CD4-positive, alpha-beta T cell treated with Interleukin-15 for 4 hours (primary cell): ENCODE measurements at regions not wholly inside any gene's neighbourhood (a gene's known extent, or its start where the extent isn't known, plus 50 kb on each side); places are given as distances from the start of the nearest gene placed in this dataset.
A peak's percentile ranks its signal among the peaks of the same experiment; 100 is the strongest.

Source experiments
- DNase-seq: peaks from one replicate; pipeline ENCODE4 v3.0.0-alpha.2; 2020; ENCODE audit warnings: low spot score

DNA sequence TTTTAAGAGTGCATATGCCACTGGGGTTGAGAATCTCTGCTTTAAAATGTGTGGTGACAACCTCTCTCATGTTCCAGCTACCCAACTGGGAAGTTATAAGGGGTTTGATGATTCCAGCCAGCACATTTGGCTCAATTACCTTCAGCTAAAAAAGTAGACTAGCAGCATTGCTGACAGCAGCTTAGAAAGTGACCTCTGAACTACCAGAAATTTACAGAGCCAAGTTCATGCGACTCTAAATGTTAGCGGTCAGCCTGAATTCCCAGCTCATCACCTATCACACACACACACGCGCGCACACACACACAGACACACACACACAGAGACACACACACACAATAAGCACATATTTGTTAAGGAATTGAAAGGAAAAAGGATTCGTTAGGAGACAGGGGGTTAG is 377.5 kb downstream of the TMEM167A start:
- no peak for DNase-seq

DNA sequence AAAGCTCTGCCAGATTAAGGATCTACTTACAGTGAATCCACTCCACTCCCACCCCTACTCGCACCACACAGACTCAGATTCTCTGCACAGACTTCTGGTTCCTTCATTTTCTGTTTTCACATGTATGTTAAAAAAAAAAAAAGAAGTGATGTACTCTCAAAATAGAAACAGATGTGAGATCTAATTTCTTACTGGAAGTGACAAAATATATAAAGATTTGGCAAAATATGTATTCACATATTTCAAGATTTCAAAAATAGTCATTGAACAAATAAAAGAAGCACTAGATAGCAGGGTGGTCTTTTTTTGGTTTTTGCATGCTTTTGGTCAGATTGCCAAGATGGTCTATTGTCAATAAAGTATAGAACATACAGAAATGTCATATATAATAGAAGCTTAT is 379.2 kb downstream of the TMEM167A start:
- no peak for DNase-seq

DNA sequence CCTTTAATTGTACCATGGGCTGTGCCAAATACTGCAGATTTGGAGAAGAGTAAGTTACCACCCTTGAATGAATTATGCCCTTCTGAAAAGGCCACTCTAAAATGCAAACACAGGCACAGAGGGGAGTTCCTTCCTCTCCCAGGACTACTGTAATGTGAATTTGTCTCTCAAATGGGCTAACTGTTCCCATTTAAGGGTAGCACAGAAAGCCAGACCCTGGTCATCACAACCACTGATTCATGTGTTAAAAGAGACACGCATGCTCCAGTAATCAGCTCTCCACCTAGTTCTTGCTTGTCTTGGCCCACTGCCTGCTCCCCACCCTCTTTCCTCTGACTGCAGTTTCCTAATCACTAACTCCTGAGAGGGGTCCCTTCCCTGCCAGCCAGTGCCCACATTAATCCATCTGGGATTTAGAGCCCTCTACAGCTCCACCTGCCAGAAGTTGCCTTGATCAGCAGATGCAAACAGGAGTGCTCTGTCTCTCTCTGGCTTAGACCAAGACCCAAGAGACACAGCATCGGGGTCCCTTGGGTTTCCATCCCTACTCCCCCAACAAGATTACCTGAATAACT is 382.4 kb downstream of the TMEM167A start:
- no peak for DNase-seq

DNA sequence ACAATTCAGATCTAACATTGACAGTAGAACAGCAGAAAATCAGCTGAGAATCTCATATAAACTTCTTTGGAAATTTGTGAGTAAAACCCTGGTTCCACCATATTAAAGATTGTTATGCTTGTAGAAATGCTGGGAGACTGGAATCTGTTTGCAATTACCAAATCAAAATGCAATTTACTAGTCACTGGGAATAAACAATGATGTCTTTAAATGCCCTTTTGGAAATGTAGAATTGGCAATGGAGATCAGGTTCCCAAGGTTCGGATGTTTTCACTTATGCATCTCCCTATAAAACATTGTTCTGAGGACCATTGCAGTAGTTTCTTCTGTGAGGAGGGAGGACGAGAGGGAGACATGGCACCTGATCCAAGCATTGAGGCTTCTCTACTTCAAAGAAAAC is 384.4 kb downstream of the TMEM167A start:
- DNase-seq: no peak

DNA sequence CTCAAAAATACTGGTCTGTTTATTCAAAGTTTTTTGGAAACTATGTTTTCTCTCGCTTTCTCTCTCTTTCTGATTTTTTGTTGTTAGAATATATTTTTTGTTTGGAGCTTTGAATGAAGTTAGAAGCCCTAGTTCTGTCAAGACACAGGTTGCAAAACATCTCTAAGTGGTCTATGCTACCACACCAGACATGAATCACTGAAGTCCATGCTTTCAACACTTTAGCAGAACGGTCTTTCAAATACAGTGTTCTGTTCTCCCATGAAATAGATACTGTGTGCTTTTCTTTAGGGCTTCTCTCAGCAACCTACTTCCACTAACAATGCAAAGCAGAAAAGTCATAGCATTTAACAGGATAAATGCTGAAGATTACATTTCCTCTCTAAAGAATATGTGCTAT is 392.5 kb downstream of the TMEM167A start:
- DNase-seq: no peak

DNA sequence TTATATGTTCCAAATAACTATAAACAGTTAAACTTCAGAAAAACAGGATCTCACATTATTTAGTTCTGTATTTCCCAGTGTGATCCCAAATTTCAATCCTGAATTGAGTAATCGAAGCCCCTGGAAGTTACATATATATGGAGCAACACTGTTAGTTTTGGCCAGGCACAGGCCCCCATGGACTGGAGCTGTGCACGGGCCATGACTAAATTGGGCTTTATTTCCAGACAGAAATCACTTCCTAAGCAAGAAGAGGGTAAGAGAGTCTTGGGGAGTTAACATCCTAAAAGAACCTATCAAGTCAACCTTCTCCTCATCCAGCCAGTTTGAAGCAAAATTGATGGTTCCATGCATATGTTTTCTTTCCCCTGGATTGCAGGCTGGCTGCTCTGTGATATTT is 393.0 kb downstream of the TMEM167A start:
- no peak for DNase-seq

DNA sequence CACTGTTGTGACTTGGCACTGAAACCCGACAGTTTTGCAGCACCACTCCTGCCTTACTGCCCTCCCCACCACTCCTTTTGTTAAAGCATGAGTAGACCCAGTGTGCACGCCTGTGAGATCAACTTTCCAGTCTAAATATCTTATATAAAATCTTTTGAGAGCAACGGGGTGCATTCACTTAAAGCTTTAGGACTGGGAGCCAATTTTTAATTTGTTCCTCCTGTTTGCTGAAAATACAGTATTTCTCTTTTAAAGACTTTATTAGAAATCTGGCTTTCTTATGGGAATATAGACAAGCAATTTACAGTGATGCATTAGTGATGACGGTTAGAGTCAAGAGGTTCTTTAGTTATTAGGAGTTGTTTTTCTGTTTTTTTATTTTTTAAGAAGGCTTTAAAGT is 397.5 kb downstream of the TMEM167A start:
- no peak for DNase-seq

DNA sequence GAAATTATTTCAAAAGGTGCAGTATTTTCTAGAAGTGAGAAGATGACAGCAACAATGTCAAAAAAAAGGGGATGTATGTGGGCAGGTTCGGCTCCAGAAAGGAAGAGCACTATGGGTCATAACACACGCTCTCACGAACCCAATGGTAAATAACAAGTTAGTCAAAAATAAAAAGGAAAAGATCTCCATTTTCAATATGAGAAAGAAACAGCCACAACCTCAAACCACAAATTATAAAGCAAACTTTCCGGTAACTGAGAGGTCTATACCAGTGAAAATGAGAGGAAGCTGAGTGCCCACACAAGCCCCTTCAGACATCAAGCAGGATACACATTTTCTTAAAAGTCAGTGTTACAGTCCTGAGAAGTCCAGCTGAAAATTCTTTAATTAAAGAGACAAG is 398.5 kb upstream of the RPS23 start:
- DNase-seq: peak; percentile 6

DNA sequence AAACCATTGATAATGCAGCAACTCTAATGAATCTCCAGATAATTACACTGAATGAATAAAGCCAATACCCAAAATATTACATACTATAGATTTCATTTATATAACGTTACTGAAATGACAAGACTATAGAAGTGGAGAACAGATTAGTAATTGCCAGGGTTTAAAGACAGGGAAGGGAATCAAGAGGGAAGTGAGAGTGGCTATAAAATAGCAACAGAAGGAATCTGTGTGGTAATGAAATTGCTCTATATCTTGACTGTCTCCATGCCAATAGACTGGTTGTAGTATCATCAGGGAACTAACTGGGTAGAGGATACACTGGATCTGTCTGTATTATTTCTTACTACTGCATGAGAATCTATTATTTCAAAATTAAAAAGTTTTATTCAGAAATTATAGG is 396.5 kb upstream of the RPS23 start:
- no peak for DNase-seq

DNA sequence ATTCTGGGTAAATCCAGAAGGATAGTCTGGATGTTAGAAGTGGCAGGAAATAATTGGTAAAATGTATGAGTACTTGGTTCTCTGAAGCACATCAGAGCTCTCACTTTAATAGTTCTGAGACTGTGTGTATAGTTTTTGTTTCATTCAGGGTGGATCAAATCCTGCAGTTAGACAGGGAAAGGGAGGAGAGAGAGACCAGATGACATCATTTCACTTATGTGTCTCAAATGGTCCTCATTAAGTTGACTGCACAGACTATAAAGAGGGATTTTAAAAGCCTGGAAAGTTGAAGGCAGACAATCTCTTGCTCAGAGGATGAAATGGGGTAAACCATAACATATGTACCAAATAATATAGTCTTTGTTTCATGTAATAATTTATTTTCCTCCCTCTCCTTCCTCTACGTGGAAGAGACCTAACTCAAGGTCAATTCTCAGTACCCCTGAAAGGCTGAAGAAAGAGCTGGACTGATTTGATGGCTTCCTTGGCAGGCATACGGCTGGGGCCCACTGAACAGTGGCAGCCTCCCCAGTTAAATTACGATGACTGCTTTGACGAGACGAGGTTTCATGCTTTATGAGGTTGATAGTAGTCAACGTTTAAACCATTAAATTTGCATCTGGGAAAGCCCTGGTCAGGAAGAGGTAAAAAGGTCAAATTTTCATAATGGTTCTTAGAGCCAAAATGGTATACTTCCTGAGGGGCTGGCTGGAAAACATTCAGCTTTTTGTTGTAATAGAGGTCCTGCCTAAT is 395.1 kb upstream of the RPS23 start:
- DNase-seq: no peak

DNA sequence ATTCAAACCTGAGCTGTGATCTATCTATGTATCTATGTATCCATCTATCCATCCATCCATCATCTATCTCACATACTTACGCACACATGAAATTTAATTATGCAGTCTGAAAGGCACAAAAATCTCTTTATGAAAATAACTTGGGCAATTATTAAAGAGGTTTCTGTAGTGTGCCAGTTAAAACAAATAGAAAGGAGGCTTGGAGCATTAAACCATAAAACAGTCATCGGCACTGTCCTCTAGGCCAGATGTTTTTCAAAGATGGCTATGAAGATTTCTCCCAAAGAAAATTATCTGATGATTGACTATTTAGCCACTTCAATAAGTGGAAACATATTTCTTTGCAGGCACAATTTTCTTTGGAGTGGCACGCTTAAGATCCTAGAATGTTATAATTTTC is 392.5 kb upstream of the RPS23 start:
- DNase-seq: no peak

DNA sequence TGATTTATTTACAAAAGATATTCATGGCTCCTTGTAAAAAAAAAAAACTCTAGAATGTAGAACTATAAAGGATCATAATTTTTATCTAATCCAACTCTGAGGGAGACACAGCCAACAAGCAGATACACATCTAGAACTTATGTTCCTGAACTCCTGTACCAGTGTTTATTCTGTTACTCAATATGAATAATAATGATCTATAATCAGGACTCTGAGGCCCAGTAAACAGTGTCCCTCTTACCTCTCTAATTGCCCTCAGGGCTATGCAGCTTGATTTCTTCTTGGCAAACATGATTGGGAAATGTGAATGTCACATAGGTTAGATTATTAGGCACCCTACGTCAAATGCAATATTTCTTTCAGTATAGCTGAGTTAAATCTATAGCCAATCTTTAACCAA is 391.6 kb upstream of the RPS23 start:
- DNase-seq: no peak

DNA sequence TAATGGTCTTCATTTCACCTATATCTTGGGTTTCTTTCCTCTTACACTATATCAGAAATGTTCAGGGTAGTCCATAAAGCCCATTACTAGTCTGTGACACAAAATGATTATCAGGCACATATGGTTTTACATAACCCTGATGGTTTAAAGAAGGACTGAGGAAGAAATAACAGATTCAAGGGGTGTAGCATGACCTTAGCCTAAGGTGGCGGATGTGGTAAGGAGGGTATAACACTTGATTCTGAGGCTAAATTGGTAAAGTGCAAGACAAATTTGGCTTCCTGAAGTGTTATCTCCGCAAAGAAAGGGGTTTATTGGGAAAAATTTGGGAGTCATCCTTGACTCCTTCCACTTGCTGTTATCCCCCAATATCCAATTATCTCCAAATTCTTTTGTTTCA is 388.2 kb upstream of the RPS23 start:
- no peak for DNase-seq

DNA sequence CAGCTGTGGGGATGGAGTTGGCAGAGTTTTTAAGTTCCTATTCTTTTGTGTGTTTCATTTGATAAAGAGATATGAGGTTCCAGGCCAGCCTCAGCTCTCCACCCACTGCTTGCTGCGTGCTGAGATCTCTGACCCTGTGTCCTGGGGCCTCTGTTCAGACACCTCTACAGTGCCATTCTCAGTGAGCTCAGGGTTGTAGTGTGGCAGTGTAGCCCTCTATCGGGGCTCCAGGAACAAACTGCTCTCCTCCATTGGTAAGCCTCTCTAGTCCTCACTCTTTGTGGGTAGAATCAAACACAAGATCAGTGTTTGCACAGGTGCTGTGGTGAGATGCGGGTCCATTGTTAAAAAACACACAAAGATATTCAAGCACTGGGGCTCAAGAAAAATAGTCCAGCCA is 386.6 kb upstream of the RPS23 start:
- no peak for DNase-seq

DNA sequence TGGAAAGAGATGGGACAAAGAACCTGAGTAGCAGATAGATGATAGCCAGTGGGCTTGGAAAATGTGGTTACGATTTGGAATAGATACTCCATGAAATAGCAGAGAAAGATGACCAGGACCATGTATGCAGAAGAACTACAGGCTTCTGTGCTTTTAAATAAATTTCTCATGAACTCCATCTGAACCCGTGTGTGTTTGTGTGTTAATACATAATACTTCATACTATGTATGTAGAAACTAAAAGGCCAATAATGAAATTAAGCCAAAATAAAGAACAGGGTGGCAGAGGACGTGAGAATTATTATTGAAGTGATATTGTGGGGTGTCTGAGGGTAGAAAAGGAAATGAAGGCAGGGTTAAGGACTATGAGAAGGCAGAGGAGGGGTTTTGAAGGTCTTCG is 385.1 kb upstream of the RPS23 start:
- DNase-seq: no peak

DNA sequence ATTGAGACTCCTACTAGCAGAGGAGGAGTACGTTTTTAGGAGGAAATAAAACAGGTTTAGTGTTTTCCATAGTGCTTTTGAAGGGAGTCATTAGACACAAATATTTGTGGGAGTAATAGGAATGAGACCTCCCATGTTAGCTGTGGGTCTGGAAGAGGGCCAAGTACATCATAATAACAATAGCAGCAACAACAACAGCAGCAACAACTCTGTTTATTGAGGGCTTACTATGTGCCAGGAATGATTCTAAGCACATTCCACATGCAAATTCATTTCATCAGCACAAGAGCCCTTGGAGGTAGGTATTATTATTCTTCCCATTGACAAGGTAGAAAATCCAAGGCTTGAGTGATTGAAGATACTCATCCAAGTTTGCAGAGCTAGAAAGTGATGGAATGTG is 384.2 kb upstream of the RPS23 start:
- DNase-seq: no peak

DNA sequence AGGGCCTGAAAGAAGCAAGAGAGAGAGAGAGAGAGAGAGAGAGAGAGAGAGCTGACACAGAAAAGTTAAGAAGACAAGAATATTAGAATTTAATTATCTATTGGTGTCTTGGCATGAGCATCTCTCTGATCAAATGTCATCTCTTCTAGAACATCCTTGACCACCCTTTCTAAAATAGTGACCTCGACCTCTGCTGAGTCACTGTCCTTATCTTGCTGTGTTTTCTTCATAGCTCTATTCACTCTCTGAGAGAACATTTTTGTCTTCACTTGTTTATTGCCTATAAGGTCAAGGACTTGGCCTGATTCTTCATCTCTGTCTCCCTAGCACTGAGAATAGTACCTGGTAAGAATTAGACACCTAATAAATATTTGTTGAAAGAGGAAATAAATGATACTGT is 383.8 kb upstream of the RPS23 start:
- DNase-seq: no peak

DNA sequence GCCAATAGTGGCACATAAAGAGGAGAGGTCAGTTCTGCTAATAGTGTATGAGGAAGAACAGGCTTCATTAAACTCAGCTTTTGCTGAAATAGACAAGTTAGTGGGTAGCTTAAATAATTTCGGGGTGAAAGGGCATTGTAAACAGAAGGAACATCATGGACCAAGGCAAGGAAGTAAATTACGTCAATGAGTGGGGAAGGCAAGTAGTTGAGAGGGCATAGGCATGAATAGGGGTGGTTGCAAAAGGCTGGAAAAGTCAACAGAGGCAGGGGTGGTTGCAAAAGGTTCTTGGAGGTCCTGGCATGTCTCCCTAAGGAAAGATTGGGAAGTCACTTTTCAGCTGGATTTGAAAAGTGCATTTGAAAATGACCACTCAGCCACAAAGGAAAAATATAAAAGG is 383.3 kb upstream of the RPS23 start:
- DNase-seq: no peak

DNA sequence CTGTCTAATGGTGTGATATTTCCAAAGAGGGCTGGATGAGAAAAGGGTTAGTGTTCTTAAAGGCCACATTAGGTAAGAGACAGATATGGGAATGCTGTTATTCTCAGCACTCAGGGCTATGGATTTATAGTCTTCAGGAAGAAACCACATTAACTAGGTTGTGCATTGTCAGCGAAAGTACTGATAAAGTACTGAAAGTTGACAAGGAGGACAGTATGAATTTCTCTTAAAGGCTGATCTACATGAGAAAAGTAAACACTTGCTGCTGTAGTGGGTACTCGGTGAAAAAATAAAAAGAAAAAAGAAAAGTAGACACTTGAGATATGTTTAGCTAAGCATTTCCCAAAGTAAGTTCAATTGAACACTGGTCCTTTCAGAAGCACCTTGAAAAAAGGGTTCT is 381.0 kb upstream of the RPS23 start:
- no peak for DNase-seq

DNA sequence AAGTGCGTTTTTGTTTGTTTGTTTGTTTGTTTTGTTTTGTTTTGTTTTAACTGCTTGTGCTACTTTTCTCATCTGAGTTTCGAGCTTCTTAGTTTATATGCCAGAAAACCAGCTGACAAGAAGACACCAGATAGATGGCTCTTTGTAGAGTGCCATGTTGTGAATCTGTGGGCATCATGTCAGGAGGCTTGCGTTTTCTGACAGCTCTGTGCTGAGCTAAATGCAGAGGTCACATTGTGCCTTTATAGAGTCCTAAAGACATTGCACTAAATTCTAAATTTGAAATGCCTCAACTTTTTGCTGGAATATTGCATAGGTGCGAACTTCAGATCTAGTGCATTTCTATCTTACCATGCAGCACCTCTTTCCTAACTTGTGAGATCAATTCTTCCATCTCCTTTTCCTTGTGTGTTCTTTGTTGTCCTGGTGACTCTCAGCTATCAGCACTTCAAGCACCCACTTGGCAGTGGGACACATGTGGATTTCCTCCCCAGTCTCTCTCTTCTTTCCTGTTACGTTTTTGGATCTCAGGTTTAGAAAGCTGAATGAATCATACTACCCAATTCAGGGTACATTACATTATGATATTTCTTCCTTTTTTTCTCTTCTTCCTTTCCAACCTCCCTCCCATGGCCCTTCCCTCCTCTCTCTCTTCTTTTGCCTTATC is 379.0 kb upstream of the RPS23 start:
- DNase-seq: no peak

DNA sequence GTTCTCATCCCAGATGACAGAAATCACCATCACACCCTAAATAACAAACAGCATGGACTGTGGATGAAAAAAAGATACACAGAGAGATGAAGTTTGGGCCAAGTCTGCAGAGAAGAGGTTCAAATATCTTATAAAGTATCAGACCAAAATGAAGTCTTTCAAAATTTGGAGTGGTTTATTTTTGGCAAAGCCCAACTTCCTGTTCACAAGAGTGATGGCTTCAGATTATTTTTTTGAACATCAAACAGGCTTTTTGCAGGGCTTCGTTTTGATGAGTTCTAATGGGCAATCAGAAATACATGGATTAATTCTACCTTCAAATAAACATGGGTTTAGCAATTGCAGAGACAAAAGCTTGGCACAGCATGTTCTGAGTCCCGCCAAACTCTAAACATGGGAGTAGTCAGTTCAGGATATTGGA is 378.2 kb upstream of the RPS23 start:
- DNase-seq: no peak

DNA sequence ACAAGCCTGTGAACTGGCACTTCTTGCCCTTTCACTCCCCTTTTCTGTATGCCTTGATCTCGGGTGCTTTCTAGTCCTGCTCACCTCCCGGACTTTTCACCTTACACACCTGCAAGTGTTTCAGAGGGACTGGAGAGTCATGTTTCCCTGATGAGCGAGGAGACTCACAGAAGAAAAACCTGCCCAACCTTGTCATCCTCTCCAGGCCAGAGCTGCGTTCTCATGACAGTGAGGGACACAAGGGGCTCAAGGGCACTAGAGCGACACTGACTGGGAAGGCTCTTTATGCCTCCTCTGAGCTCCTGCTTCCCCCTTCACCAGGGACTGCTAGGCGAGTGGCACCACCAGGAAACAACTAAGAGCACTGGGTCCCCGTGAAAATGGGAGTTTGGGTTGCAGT is 376.9 kb upstream of the RPS23 start:
- DNase-seq: no peak

DNA sequence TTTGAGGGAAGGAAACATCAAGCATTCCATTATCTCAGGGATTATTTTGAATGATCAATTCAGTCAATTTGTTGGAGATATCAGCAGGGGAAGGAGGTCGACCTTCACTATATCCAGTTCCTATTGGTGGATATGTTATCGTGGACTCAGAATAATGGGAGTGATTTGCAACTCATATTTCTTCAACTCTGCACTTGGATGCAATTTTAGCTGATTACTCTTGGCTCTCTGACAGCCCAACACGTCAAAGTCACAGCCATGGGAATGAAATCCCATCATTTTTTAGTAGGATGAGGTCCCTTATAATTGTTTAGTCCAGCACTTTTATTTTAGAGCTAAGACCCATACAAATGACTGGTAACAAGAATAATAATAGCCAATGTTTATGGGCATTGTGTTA is 371.8 kb upstream of the RPS23 start:
- no peak for DNase-seq

DNA sequence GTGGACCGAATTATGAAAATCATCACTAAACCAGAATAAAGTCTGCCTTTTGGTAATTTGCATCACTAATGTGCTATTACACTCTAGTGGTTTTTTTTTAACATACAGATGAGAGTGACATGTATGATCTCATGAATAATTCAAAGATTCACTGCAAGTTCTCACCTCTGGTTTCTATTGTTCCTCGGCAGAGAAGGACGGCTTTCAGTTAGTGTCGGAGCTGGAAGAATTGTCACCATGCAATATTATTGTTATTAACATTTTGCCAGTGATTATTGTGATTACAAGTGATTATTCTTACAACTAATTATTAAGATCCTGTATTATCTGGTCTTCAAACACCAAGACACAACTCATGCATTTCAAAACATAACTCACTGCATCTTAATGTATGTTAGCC is 366.6 kb upstream of the RPS23 start:
- no peak for DNase-seq
